Spleen (tissue), 11 donors: ENCODE measurements at regions not wholly inside any gene's neighbourhood (a gene's known extent, or its start where the extent isn't known, plus 50 kb on each side); places are given as distances from the start of the nearest gene placed in this dataset.

Experiments
- DNase-seq: peaks from one replicate; pipeline ENCODE4 v3.0.0-alpha.2; 2020
- H3K27ac ChIP-seq, 8 donors: fragments of 200-600 bp; sonication (generic) in 7 of 8; 1 replicate in 4 of 8; 2 replicates in 4 of 8; pipeline versions ENCODE4 v1.5.0 to v1.8.0; 2016 to 2021; ENCODE audit warnings: inconsistent platforms in 4 of 8, mild to moderate bottlenecking in 4 of 8, moderate library complexity in 1 of 8
- H3K27me3 ChIP-seq, 7 donors: fragments of 200-600 bp; sonication (generic) in 6 of 7; replicated peaks in 1 of 7; 1 replicate in 4 of 7; 2 replicates in 3 of 7; pipeline versions ENCODE4 v1.5.0 to v1.8.0; 2016 to 2021; ENCODE audit warnings: inconsistent platforms in 3 of 7, mild to moderate bottlenecking in 1 of 7
- H3K36me3 ChIP-seq, 6 donors: fragments of 200-600 bp; sonication (generic) in 5 of 6; 1 replicate in 4 of 6; 2 replicates in 2 of 6; pipeline versions ENCODE4 v1.5.0 to v1.8.0; 2016 to 2021; ENCODE audit warnings: inconsistent platforms in 2 of 6
- H3K4me1 ChIP-seq, 6 donors: fragments of 200-600 bp; sonication (generic) in 5 of 6; 1 replicate in 3 of 6; 2 replicates in 3 of 6; pipeline versions ENCODE4 v1.5.0 to v1.8.0; 2016 to 2021; ENCODE audit warnings: inconsistent platforms in 3 of 6
- H3K4me3 ChIP-seq, 8 donors: fragments of 200-600 bp; sonication (generic) in 7 of 8; 1 replicate in 4 of 8; 2 replicates in 4 of 8; pipeline versions ENCODE4 v1.5.0 to v1.8.0; 2016 to 2021; ENCODE audit warnings: inconsistent platforms in 4 of 8, mild to moderate bottlenecking in 4 of 8, moderate library complexity in 2 of 8
- H3K9me3 ChIP-seq, 8 donors: fragments of 200-600 bp; sonication (generic) in 7 of 8; 1 replicate in 4 of 8; 2 replicates in 4 of 8; pipeline versions ENCODE4 v1.5.0 to v1.8.0; 2016 to 2021; ENCODE audit warnings: inconsistent platforms in 4 of 8
- CTCF ChIP-seq, 11 experiments: fragments of 200-600 bp in 7 of 11; fragments of 450-650 bp in 4 of 11; sonication (generic) in 4 of 11; IDR thresholded peaks in 8 of 11; conservative IDR thresholded peaks in 3 of 11; 1 replicate in 7 of 11; 2 replicates in 4 of 11; pipeline versions ENCODE4 v1.4.0 to v1.8.0; 2016 to 2021; ENCODE audit warnings: antibody characterized with exemption in 11 of 11, inconsistent platforms in 4 of 11, mild to moderate bottlenecking in 1 of 11
- POLR2A ChIP-seq, 3 donors: fragments of 450-650 bp; IDR thresholded peaks; one replicate each; pipeline ENCODE4 v1.5.1; 2017; ENCODE audit warnings: antibody characterized with exemption in 3 of 3, mild to moderate bottlenecking in 1 of 3
- POLR2AphosphoS5 ChIP-seq, 3 donors: sonication (generic); formaldehyde crosslinking; IDR thresholded peaks; one replicate each; pipeline ENCODE4 v1.5.1; 2017; ENCODE audit warnings: antibody characterized with exemption in 3 of 3
- WGBS, 5 donors: extraction: QIAGEN DNeasy Blood & Tissue Kit in 3 of 5; methylation state at CpG; one replicate each; pipeline versions ENCODE4 v1.1.5 to v1.1.7; 2013 to 2018; 5-methylcytosine and 5-hydroxymethylcytosine counted together
- intact Hi-C: fragments of 100-400 bp; cut with DNase I; formaldehyde crosslinking; loops from one replicate; pipeline ENCODE4 v1.15.0; 2023; ENCODE audit warnings: low total_unique reads
- donor health status: healthy with polysubstance abuse.
- donor health status: DM: no; HTN: no; CAD: no; lungs with moderate emphysema.
- donor health status: DM: no; HTN: no; CAD: no.
- donor health status: Bipolar disorder and iron deficiency.
- donor health status: healthy.
- donor health status: DM: no; HTN: no; CAD: no.
- donor health status: DM: yes; HTN: yes; CAD: no.

- intact Hi-C loops = no loop called here
- 83 to 88% (median 85%) methylated on average over 5 of the region's 5 CpGs for WGBS, 5 donors
- no peak for TF ChIP-seq CTCF (IDR thresholded peaks at IDR 0.05 in 8 of 11, conservative IDR thresholded peaks at IDR 0.05 in 3 of 11)
- no peak for TF ChIP-seq POLR2AphosphoS5 (IDR thresholded peaks at IDR 0.05)
Observed at GRCh38 chr9:84187090-84187489, 153.5 kb downstream of the SLC28A3 start.

GRCh38 chr9:84189904-84190303, 150.7 kb downstream of the SLC28A3 start:
- no peak for DNase-seq
- WGBS, 5 donors = 79 to 90% (median 82%) methylated on average over 7 of the region's 7 CpGs
- peaks cover 0 to 9% (median 0%) of the 10 kb centered on the region in 7 donors for H3K27me3 ChIP-seq
- H3K4me1 ChIP-seq = no peaks in the 10 kb centered on the region
- no peak overlapping the region for H3K4me3 ChIP-seq
- intact Hi-C loops = no loop called here
- H3K36me3 ChIP-seq = no peaks in the 10 kb centered on the region
- TF ChIP-seq POLR2A (IDR thresholded peaks at IDR 0.05) = no peak
- no peak for TF ChIP-seq POLR2AphosphoS5 (IDR thresholded peaks at IDR 0.05)
- no peak for TF ChIP-seq CTCF (IDR thresholded peaks at IDR 0.05 in 8 of 11, conservative IDR thresholded peaks at IDR 0.05 in 3 of 11)
- no peak overlapping the region for H3K27ac ChIP-seq
- peaks cover 0 to 10% (median 7%) of the 10 kb centered on the region in 8 donors for H3K9me3 ChIP-seq

More at GRCh38 chr9:84187090-84187489, 153.5 kb downstream of the SLC28A3 start:
- H3K9me3 ChIP-seq = no peaks in the 10 kb centered on the region
- no peak overlapping the region for H3K27ac ChIP-seq
- H3K4me1 ChIP-seq = peaks cover 0 to 6% (median 0%) of the 10 kb centered on the region in 6 donors
- no peak for DNase-seq
- no peak overlapping the region for H3K4me3 ChIP-seq
- H3K27me3 ChIP-seq = peaks cover 0 to 15% (median 0%) of the 10 kb centered on the region in 7 donors
- no peaks in the 10 kb centered on the region for H3K36me3 ChIP-seq

- TF ChIP-seq POLR2AphosphoS5 (IDR thresholded peaks at IDR 0.05) (no peak), CTCF (IDR thresholded peaks at IDR 0.05 in 8 of 11, conservative IDR thresholded peaks at IDR 0.05 in 3 of 11) (no peak), POLR2A (IDR thresholded peaks at IDR 0.05) (no peak)
- Histone ChIP-seq H3K27me3 (peaks cover 0 to 9% (median 0%) of the 10 kb centered on the region in 7 donors), H3K36me3 (no peaks in the 10 kb centered on the region), H3K9me3 (peaks cover 0 to 12% (median 7%) of the 10 kb centered on the region in 8 donors), H3K27ac (no peak overlapping the region), H3K4me3 (no peak overlapping the region), H3K4me1 (no peaks in the 10 kb centered on the region)
- intact Hi-C loops = no loop called here
- no peak for DNase-seq
- 90 to 98% (median 94%) methylated on average over 2 of the region's 2 CpGs for WGBS, 5 donors
Observed at GRCh38 chr9:84190411-84190810, 150.1 kb downstream of the SLC28A3 start.

- no peaks in the 10 kb centered on the region for H3K27me3 ChIP-seq
- no peak for DNase-seq
- peaks cover 0 to 10% (median 5%) of the 10 kb centered on the region in 6 donors for H3K4me1 ChIP-seq
- H3K36me3 ChIP-seq = no peaks in the 10 kb centered on the region
- H3K27ac ChIP-seq = peak overlapping the region in 2 of 8 donors; percentile 23 to 34
- intact Hi-C loops = no loop called here
- WGBS, 5 donors = 55 to 78% (median 75%) methylated on average over 9 of the region's 9 CpGs
- TF ChIP-seq POLR2A (IDR thresholded peaks at IDR 0.05) (no peak), POLR2AphosphoS5 (IDR thresholded peaks at IDR 0.05) (no peak), CTCF (IDR thresholded peaks at IDR 0.05 in 8 of 11, conservative IDR thresholded peaks at IDR 0.05 in 3 of 11) (no peak)
- H3K4me3 ChIP-seq = no peak overlapping the region
- H3K9me3 ChIP-seq = no peaks in the 10 kb centered on the region
Observed at GRCh38 chr9:84206801-84207370, 133.7 kb downstream of the SLC28A3 start.
